Head of caudate nucleus (tissue), 42 donors: ENCODE measurements at regions not wholly inside any gene's neighbourhood (a gene's known extent, or its start where the extent isn't known, plus 50 kb on each side); places are given as distances from the start of the nearest gene placed in this dataset.
"Not testable (repeated sequence)": the region's sequence is repeated elsewhere in the genome, so short reads cannot be mapped to it uniquely, and the experiment has no call there.

Experiments used
- DNase-seq, 42 donors: peaks; one replicate each; pipeline versions ENCODE4 v3.0.0 to v3.0.0-alpha.2; 2020 to 2021; ENCODE audit warnings: mixed read lengths in 7 of 42
- intact Hi-C: fragments of 100-400 bp; cut with DNase I; formaldehyde crosslinking; loops from one replicate; pipeline ENCODE4 v1.15.0; 2022

GRCh38 chr21:36615274-36615964, 83.5 kb upstream of the SIM2 start:
- DNase-seq = no peak
- intact Hi-C loops = no loop called here

GRCh38 chr21:36616773-36617172, 82.1 kb upstream of the SIM2 start:
- DNase-seq, intact Hi-C loops: not testable (repeated sequence)

- intact Hi-C loops, DNase-seq: not testable (repeated sequence)
These were observed 77.1 kb upstream of the SIM2 start for GRCh38 chr21:36621794-36622193.

GRCh38 chr21:36624105-36624504, 74.8 kb upstream of the SIM2 start:
- intact Hi-C loops = no loop called here
- DNase-seq = no peak

GRCh38 chr21:36626791-36627190, 72.1 kb upstream of the SIM2 start:
- intact Hi-C loops = no loop called here
- no peak for DNase-seq

- peak in 3 of 42 donors; percentile 24 to 68 (median 36) for DNase-seq
- intact Hi-C loops = no loop called here
These were observed 71.7 kb upstream of the SIM2 start for GRCh38 chr21:36627242-36627641.

GRCh38 chr21:36628106-36628505, 70.8 kb upstream of the SIM2 start:
- intact Hi-C loops = no loop called here
- DNase-seq = no peak

GRCh38 chr21:36628761-36629460, 70.0 kb upstream of the SIM2 start:
- intact Hi-C loops = no loop called here
- no peak for DNase-seq

- DNase-seq = peak in 40 of 42 donors; percentile 33 to 90 (median 70)
These were observed 68.3 kb upstream of the SIM2 start for GRCh38 chr21:36630485-36631206.

GRCh38 chr21:36636016-36636415, 62.9 kb upstream of the SIM2 start:
- no peak for DNase-seq
- intact Hi-C loops = loop anchor here (10.0 kb wide), 1 partner anchor 289 kb away; no protein-coding TSS in a partner anchor

More at GRCh38 chr21:36630485-36631206, 68.3 kb upstream of the SIM2 start:
- intact Hi-C loops = loop anchor here (10.0 kb wide), 1 partner anchor 294 kb away; no protein-coding TSS in a partner anchor

- intact Hi-C loops = loop anchor here (10.0 kb wide), 1 partner anchor 288 kb away; no protein-coding TSS in a partner anchor
- DNase-seq = no peak
These were observed 62.5 kb upstream of the SIM2 start for GRCh38 chr21:36636439-36636838.

GRCh38 chr21:36639769-36640168, 59.1 kb upstream of the SIM2 start:
- intact Hi-C loops = loop anchor here (10.0 kb wide), 1 partner anchor 285 kb away; no protein-coding TSS in a partner anchor
- peak in 1 of 42 donors; percentile 12 for DNase-seq

- DNase-seq = no peak
- intact Hi-C loops = no loop called here
These were observed 58.7 kb upstream of the SIM2 start for GRCh38 chr21:36640174-36640720.

- intact Hi-C loops = no loop called here
- DNase-seq = peak in 1 of 42 donors; percentile 38
These were observed 58.1 kb upstream of the SIM2 start for GRCh38 chr21:36640721-36641244.

GRCh38 chr21:36641346-36641745, 57.6 kb upstream of the SIM2 start:
- peak in 1 of 42 donors; percentile 4 for DNase-seq
- intact Hi-C loops = no loop called here

- intact Hi-C loops = no loop called here
- peak in 1 of 42 donors; percentile 29 for DNase-seq
These were observed 57.0 kb upstream of the SIM2 start for GRCh38 chr21:36641886-36642285.

- intact Hi-C loops = no loop called here
- no peak for DNase-seq
These were observed 56.1 kb upstream of the SIM2 start for GRCh38 chr21:36642777-36643176.

GRCh38 chr21:36643374-36644250, 55.3 kb upstream of the SIM2 start:
- DNase-seq = no peak
- intact Hi-C loops = no loop called here
